Uterus (tissue), 2 donors: ENCODE measurements at regions not wholly inside any gene's neighbourhood (a gene's known extent, or its start where the extent isn't known, plus 50 kb on each side); places are given as distances from the start of the nearest gene placed in this dataset.

Experiments used
- CTCF ChIP-seq, 4 experiments: fragments of 200-600 bp in 2 of 4; fragments of 450-650 bp in 2 of 4; sonication (generic) in 2 of 4; IDR thresholded peaks; one replicate each; pipeline ENCODE4 v1.5.1; 2016 to 2019; ENCODE audit warnings: antibody characterized with exemption in 4 of 4, mild to moderate bottlenecking in 2 of 4, moderate library complexity in 1 of 4
- POLR2A ChIP-seq, 2 donors: fragments of 450-650 bp; IDR thresholded peaks; one replicate each; pipeline ENCODE4 v1.6.1; 2016; ENCODE audit warnings: antibody characterized with exemption in 2 of 2, mild to moderate bottlenecking in 1 of 2, moderate library complexity in 1 of 2

DNA sequence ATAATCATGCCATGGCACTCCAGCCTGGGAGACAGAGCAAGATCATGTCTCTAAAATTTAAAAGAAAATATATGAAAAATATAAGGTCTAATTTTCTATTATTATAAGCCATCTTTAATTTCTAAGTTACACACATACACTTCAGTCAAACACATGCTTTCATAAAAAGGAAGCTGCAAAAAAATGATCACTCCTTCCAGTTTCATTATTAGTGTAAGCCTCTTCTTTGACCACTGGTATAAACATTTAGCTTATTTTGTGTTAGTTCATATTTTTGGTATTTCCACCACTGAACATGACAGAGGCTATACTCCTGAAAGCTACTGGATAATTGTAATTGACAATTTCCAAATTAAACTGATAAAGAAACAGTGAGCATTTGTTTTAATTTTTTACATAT lies 163.3 kb upstream of the USP38 start:
- TF ChIP-seq CTCF (IDR thresholded peaks at IDR 0.05), result no peak
- TF ChIP-seq POLR2A (IDR thresholded peaks at IDR 0.05), result no peak
